ENCODE measurements at regions not wholly inside any gene's neighbourhood (a gene's known extent, or its start where the extent isn't known, plus 50 kb on each side); places are given as distances from the start of the nearest gene placed in this dataset.

GRCh38 chr13:76654263-76654662 lies 231.9 kb downstream of the KCTD12 start:
- no peak for DNase-seq

- no peak for DNase-seq
Observed at GRCh38 chr13:76651286-76651685, 234.9 kb downstream of the KCTD12 start.

DNA sequence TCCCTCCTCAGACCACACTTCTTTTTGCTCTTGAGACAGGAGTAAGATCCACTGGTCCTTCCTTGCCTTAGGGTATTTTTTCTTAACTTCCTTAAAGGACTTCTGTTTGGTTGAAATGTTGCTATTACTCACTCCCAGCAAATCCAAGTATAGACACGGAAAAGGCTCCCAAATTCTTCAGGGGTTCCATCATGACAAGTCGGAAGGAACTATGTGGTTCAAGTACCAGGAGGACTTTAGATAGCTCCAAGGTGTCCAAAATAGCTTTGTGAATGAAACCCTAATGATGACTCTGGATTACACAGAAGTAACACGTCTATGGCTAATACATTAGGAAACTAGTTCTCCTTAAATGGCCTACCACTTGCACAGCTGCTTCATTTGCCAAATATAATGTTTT lies 238.7 kb downstream of the KCTD12 start:
- peak; percentile 60 for DNase-seq

DNA sequence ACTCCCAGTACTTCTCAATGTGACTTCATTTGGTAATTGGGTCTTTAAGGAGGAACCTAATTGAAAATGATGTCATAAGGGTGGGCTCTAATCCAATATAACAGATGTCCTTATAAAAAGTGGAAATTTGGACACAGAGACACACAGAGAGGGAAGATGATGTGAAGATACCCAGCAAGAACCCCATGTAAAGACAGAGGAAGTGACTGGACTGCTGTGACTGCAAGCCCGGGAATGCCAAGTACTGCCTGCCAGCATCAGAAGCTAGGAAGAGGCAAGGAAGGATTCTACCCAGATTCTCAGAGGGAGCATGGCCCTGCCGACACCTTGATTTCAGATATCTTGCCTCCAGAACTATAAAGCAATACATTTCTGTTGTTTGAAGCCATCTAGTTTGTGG lies 239.3 kb downstream of the KCTD12 start:
- peak; percentile 40 for DNase-seq

- DNase-seq: no peak
Observed at GRCh38 chr13:76645632-76646031, 240.6 kb downstream of the KCTD12 start.

- no peak for DNase-seq
Observed at GRCh38 chr13:76644906-76645305, 241.3 kb downstream of the KCTD12 start.

- DNase-seq: no peak
Observed at GRCh38 chr13:76643596-76643995, 242.6 kb downstream of the KCTD12 start.

DNA sequence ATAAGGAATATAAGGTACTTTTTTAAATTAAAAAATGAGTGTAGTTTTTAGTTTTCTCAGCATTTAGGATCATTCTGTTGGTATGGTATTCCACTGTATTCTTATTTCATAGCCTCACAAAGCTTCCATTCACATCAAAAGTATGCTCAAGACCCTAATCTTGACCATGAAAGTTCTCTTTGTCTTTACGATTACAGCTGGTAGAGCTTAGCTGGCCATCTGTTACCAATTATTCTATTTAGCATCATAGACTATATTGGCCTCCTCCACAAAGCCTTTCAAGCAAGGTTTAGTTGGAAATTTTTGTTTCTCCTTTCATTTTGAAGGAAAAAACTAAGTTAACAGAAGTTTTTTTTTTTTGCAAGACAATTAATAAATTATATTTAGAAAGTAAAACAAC lies 245.1 kb downstream of the KCTD12 start:
- DNase-seq: no peak

DNA sequence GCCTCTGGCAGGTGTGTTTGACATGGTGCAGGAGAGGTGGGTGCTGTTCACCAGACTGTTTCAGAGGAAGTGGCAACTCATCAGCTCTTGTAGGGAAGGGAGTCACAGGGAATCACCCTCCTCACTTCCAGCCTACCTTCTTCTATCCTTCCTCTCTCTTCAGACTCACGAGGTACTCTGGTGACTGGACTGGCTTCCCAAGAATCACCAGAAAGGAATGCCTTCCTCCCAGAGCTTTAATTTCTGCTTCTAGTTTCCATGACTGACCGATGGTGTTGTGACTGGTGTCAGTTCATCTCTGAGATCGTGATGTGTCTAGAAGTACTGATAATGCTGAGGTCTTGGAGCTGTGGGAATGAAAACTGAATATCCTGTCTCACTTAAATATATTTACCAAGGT lies 247.3 kb downstream of the KCTD12 start:
- peak; percentile 8 for DNase-seq

DNA sequence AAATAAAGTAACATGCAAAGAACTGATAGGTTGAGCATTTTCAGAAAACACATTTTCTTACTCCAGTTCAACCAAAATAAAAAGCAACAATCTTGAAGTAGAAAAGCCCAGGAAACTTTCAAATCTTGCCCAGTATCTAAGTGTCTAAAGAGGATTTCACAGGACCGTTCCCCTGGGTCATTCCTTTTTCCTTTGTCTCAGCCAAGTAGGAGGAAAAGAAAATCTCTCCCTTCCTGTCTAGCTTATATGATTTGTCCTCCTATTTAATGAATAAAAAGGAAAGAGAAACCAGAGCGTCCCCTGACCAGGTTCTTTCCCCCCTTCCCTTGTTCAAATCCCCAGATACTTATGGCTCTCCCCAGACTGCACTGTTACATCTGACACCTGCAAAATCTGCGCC lies 248.0 kb downstream of the KCTD12 start:
- DNase-seq: no peak

- DNase-seq: peak; percentile 30
Observed at GRCh38 chr13:76637641-76638141, 248.5 kb downstream of the KCTD12 start.

GRCh38 chr13:76636829-76637228 lies 249.4 kb downstream of the KCTD12 start:
- DNase-seq: no peak

GRCh38 chr13:76635232-76636230 lies 250.7 kb downstream of the KCTD12 start:
- no peak for DNase-seq

DNA sequence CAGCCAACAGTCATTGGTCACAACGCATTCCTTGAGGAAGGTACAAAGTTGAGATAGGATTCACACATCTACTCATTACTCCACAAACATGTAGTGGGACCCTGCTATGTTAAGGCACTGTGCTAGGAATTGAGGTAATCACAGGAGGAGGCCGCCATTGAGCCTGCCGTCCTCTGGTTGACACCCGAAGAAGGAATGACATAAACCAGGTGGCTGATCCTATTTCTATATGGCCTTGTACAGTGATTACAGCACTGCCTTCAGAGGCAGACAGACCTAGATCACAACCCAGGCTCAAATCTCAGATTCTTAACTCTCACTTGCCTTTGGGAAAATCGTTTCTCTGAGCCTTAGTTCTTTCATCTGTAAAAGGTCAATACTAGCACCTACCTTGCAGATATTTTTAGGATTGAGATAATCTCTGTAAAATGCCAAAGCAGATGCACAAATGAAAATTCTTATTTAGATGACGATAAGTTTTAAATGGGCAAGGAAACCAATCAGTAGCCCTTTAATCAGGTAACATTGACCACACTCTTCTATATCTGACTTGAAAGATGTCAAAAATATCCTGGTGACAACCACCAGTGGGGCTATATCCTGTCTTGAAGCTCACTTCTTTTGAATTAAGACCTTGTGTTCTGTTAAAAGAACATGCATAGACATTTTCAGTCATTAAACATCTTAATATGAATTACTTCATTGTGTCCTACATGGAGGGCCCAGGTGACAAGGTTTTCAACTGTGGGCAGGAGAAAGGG lies 251.6 kb downstream of the KCTD12 start:
- DNase-seq: no peak

DNA sequence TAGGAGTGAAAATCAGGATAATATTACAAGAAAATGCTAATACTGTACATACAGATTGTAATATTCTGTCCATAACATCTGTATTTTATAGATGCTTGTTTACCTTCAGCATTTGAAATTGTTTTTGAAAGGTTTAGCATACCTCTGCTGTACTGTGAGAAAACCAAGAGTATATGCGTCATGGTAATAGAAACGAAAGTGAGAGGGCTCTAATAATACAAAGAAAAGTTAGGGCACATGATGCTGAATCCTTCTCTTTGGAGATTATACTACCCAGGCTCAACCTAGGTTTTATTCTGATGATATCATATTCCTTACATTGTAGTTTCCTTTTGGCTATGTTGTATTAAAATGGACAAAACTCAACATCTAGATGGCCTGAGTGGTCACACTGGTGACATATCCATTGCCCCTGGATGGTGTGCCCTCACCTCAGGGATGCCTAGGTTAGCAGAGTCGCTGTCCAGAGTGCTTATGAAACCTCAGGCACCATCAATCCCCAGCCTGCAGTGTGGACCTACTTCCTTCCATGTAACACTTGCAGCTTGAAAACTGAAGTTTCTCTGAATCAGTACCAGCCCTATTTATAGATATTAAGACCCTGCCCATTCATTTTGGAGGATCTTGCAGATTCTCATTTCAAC lies 253.7 kb downstream of the KCTD12 start:
- DNase-seq: no peak

DNA sequence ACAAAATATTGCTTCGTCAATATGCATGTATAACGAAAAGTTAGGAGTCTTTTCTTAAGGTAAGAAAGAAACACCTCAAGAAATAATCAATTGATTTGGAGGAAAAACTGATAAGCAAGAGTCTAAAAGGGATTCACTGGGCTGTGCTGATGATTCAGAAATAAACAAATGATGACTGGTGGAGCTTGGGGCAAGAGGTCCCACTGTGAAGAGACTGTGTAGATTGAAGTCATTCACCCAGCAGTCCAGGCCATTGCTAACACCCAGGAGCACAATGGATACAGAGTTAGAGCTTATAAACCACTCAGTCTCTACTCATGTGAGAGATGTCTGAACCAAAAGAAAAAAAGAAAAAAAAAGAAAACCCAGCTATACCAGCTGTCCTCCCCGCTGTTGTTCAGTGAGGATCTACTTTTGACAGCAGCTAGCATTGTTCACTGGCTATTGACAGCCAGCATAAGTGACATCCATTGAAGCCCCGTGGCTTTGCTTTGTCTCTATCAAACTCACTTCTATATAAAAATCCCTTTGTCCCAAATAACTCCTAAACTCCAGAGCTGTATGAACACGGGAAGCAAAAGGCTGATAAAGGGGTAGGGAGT lies 255.5 kb downstream of the KCTD12 start:
- no peak for DNase-seq

DNA sequence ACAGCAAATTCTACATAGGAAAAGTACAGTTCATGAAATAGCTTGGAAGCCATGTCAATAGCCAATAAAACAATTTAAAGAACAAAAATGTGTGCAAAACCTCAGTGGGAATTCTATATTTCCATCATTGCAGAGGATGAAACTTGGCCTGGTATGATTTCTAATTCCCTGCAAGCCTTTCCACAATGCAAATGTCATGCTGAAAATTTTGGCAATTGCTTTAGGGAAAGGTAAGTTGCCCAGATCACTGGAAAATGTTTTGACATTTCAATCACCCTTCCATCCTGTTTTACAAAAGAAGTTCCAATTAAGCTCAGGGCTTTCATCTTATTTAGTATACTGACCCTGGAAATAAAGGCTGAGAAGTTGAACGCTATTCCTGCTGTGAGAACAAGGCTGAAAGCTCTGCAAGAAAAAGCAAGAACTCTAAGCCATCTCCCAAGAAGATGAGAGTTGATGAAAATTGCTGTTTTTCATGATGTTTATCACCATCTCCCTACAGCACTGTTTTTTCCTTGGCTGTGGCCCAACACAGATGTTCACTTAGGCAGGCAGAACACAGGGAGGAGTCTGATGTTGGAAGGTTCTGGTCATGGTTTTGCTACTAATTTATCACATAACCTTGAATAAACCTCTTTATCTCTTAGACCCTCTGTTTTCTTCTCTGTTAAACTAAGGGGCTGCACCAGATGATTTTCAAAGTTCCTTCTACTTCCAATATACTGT lies 263.7 kb downstream of the KCTD12 start:
- no peak for DNase-seq

- no peak for DNase-seq
Observed at GRCh38 chr13:76621705-76622104, 264.5 kb downstream of the KCTD12 start.

GRCh38 chr13:76620036-76620435 lies 266.2 kb downstream of the KCTD12 start:
- no peak for DNase-seq

- no peak for DNase-seq
Observed at GRCh38 chr13:76619631-76620030, 266.6 kb downstream of the KCTD12 start.

GRCh38 chr13:76610819-76611415 lies 275.3 kb downstream of the KCTD12 start:
- no peak for DNase-seq

- DNase-seq: no peak
Observed at GRCh38 chr13:76609643-76610042, 276.6 kb downstream of the KCTD12 start.
